PC-3 (cell line): ENCODE measurements at regions not wholly inside any gene's neighbourhood (a gene's known extent, or its start where the extent isn't known, plus 50 kb on each side); places are given as distances from the start of the nearest gene placed in this dataset.

Experiments
- EZH2 ChIP-seq: fragments of 300-600 bp; sonication (generic); IDR thresholded peaks from one replicate; pipeline ENCODE4 v1.6.1; 2017; ENCODE audit warnings: antibody characterized with exemption, mild to moderate bottlenecking, low read length; ENCODE audit not compliant: unreplicated experiment
- EZH2phosphoT487 ChIP-seq: fragments of 300-600 bp; sonication (generic); IDR thresholded peaks from 2 replicates; pipeline ENCODE4 v1.6.1; 2018; ENCODE audit warnings: mild to moderate bottlenecking, antibody characterized with exemption, low read length, borderline replicate concordance
- TF ChIP-seq, protein P1 (sequence below): fragments of 300-600 bp; sonication (generic); conservative IDR thresholded peaks from 2 replicates; pipeline ENCODE4 v1.5.1; 2017; ENCODE audit warnings: antibody characterized with exemption, low read depth, mild to moderate bottlenecking, low read length

DNA sequence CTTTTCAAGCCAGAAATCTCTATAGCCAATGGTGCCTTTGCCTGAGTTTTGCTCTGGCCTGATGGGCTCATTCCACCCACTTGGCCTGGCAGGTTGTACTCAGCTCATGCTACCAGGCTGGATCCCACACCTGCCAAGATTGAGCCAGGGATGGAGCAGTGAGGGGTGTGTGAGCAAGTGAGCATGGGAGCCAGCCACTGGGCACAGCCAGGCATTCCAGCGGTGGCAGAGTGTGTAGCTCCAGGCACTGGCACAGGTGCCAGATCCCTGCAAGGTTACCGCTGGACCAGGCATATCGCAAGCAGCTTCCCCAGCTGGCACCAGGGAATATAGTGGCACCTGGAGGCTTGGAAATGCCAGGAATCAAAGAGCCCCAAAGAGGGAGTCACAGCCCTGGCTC lies 2395.6 kb upstream of the C9orf72 start:
- TF ChIP-seq, protein P1, sequence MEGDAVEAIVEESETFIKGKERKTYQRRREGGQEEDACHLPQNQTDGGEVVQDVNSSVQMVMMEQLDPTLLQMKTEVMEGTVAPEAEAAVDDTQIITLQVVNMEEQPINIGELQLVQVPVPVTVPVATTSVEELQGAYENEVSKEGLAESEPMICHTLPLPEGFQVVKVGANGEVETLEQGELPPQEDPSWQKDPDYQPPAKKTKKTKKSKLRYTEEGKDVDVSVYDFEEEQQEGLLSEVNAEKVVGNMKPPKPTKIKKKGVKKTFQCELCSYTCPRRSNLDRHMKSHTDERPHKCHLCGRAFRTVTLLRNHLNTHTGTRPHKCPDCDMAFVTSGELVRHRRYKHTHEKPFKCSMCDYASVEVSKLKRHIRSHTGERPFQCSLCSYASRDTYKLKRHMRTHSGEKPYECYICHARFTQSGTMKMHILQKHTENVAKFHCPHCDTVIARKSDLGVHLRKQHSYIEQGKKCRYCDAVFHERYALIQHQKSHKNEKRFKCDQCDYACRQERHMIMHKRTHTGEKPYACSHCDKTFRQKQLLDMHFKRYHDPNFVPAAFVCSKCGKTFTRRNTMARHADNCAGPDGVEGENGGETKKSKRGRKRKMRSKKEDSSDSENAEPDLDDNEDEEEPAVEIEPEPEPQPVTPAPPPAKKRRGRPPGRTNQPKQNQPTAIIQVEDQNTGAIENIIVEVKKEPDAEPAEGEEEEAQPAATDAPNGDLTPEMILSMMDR = no peak
- TF ChIP-seq EZH2 (no peak), EZH2phosphoT487 (no peak)
